Keratinocyte (primary cell): ENCODE measurements at regions not wholly inside any gene's neighbourhood (a gene's known extent, or its start where the extent isn't known, plus 50 kb on each side); places are given as distances from the start of the nearest gene placed in this dataset.

Experiments used
- DNase-seq: peaks from one replicate; pipeline ENCODE4 v3.0.0-alpha.2; 2011; ENCODE audit warnings: low read depth, missing footprints, low spot score
- FAIRE-seq: peaks from 2 replicates; lab custom pipeline; 2011; peaks lifted over from hg19 to GRCh38; lab: Jason Lieb, UNC
- H2AFZ ChIP-seq: 2 replicates; pipeline ENCODE4 v1.6.0; 2012; ENCODE audit warnings: low read length, control low read depth, inconsistent platforms; ENCODE audit not compliant: control insufficient read depth
- H3K27ac ChIP-seq: 2 replicates; pipeline ENCODE4 v1.5.1; 2011; ENCODE audit warnings: low read length; ENCODE audit not compliant: control insufficient read depth, insufficient read depth
- H3K27me3 ChIP-seq: 3 replicates; pipeline ENCODE4 v1.6.0; 2011; ENCODE audit warnings: low read length; ENCODE audit not compliant: control insufficient read depth, insufficient read depth; ENCODE audit errors: extremely low read depth
- H3K36me3 ChIP-seq, 2 experiments: 2 replicates in 1 of 2; 3 replicates in 1 of 2; pipeline ENCODE4 v1.5.1; 2011; ENCODE audit warnings: low read length in 2 of 2, mild to moderate bottlenecking in 1 of 2; ENCODE audit not compliant: control insufficient read depth in 2 of 2, insufficient read depth in 2 of 2; ENCODE audit errors: extremely low read depth in 1 of 2
- H3K4me1 ChIP-seq: 3 replicates; pipeline ENCODE4 v1.5.1; 2011; ENCODE audit warnings: low read length; ENCODE audit not compliant: control insufficient read depth, insufficient read depth; ENCODE audit errors: extremely low read depth
- H3K4me2 ChIP-seq: 3 replicates; pipeline ENCODE4 v1.6.0; 2011; ENCODE audit warnings: low read depth, low read length; ENCODE audit not compliant: control insufficient read depth, insufficient read depth; ENCODE audit errors: extremely low read depth
- H3K4me3 ChIP-seq, 3 experiments: fragments of 200-600 bp in 1 of 3; sonication (generic) in 1 of 3; 2 replicates in 2 of 3; 3 replicates in 1 of 3; pipeline ENCODE4 v1.5.1; 2011 to 2016; ENCODE audit warnings: low read length in 3 of 3, mild to moderate bottlenecking in 3 of 3, control low read depth in 2 of 3, inconsistent platforms in 1 of 3, low read depth in 1 of 3, mixed read lengths in 1 of 3, mixed run types in 1 of 3, moderate library complexity in 1 of 3; ENCODE audit not compliant: control insufficient read depth in 2 of 3, insufficient read depth in 2 of 3; ENCODE audit errors: extremely low read depth in 1 of 3
- H3K79me2 ChIP-seq: 2 replicates; pipeline ENCODE4 v1.6.0; 2012; ENCODE audit warnings: low read length; ENCODE audit not compliant: control insufficient read depth, insufficient read depth
- H3K9ac ChIP-seq: 3 replicates; pipeline ENCODE4 v1.6.0; 2011; ENCODE audit warnings: low read length; ENCODE audit not compliant: control insufficient read depth, insufficient read depth; ENCODE audit errors: extremely low read depth
- H3K9me1 ChIP-seq: 3 replicates; pipeline ENCODE4 v1.6.0; 2011; ENCODE audit warnings: low read length; ENCODE audit not compliant: control insufficient read depth, insufficient read depth; ENCODE audit errors: extremely low read depth
- H3K9me3 ChIP-seq: 2 replicates; pipeline ENCODE4 v1.5.1; 2012; ENCODE audit warnings: low read depth, low read length; ENCODE audit not compliant: control insufficient read depth
- H4K20me1 ChIP-seq: 3 replicates; pipeline ENCODE4 v1.6.0; 2011; ENCODE audit warnings: low read length; ENCODE audit not compliant: control insufficient read depth, insufficient read depth; ENCODE audit errors: extremely low read depth
- CTCF ChIP-seq, 3 experiments: IDR thresholded peaks in 1 of 3; conservative IDR thresholded peaks in 1 of 3; optimal IDR thresholded peaks in 1 of 3; 2 replicates in 2 of 3; 3 replicates in 1 of 3; pipeline versions ENCODE3 to v1.5.1; 2011; ENCODE audit warnings: low read length in 3 of 3, mild to moderate bottlenecking in 3 of 3, moderate library complexity in 2 of 3, control low read depth in 1 of 3, inconsistent platforms in 1 of 3; ENCODE audit not compliant: insufficient read depth in 2 of 3; ENCODE audit errors: extremely low read depth in 1 of 3
- EZH2 ChIP-seq: IDR thresholded peaks from one replicate; pipeline ENCODE4 v1.6.1; 2012; ENCODE audit warnings: inconsistent platforms, mild to moderate bottlenecking, low read length, moderate library complexity
- dilution Hi-C: fragments of 300-500 bp; cut with MboI; formaldehyde crosslinking; loops from one replicate; pipeline ENCODE4 v1.7.0; 2020; ENCODE audit warnings: low sequenced_read_pairs; ENCODE audit not compliant: extremely low pct_ligation_motif_present

- Histone ChIP-seq H3K36me3 (no peaks in the 10 kb centered on the region), H3K9ac (no peak overlapping the region), H3K4me3 (no peak overlapping the region), H3K9me3 (peaks cover 10% of the 10 kb centered on the region), H3K4me2 (no peak overlapping the region), H3K9me1 (no peaks in the 10 kb centered on the region), H2AFZ (no peak overlapping the region), H3K79me2 (no peaks in the 10 kb centered on the region), H4K20me1 (no peaks in the 10 kb centered on the region), H3K27me3 (no peaks in the 10 kb centered on the region), H3K27ac (no peak overlapping the region), H3K4me1 (no peaks in the 10 kb centered on the region)
- no peak for DNase-seq
- dilution Hi-C loops = no loop called here
- TF ChIP-seq CTCF (optimal IDR thresholded peaks at IDR 0.05 in 1 of 3, IDR thresholded peaks at IDR 0.05 in 1 of 3, conservative IDR thresholded peaks at IDR 0.05 in 1 of 3; ENCODE audit: extremely low read depth in 1 of 3, insufficient read depth in 2 of 3, low read length in 3 of 3) = no peak
- no peak for TF ChIP-seq EZH2
- no peak for FAIRE-seq
Observed at GRCh38 chr14:101290611-101291010, 270.7 kb upstream of the DIO3 start.

- no peak for TF ChIP-seq EZH2
- TF ChIP-seq CTCF (optimal IDR thresholded peaks at IDR 0.05 in 1 of 3, IDR thresholded peaks at IDR 0.05 in 1 of 3, conservative IDR thresholded peaks at IDR 0.05 in 1 of 3; ENCODE audit: extremely low read depth in 1 of 3, insufficient read depth in 2 of 3, low read length in 3 of 3) = no peak
- Histone ChIP-seq H3K27me3 (no peaks in the 10 kb centered on the region), H3K4me3 (no peak overlapping the region), H2AFZ (no peak overlapping the region), H3K79me2 (no peaks in the 10 kb centered on the region), H4K20me1 (no peaks in the 10 kb centered on the region), H3K27ac (no peak overlapping the region), H3K4me2 (no peak overlapping the region), H3K9me1 (no peaks in the 10 kb centered on the region), H3K9ac (no peak overlapping the region), H3K4me1 (no peaks in the 10 kb centered on the region), H3K9me3 (peaks cover 7% of the 10 kb centered on the region), H3K36me3 (no peaks in the 10 kb centered on the region)
- dilution Hi-C loops = no loop called here
- DNase-seq (no peak), FAIRE-seq (no peak)
Observed at GRCh38 chr14:101291390-101291789, 269.9 kb upstream of the DIO3 start.
